ENCODE measurements at regions not wholly inside any gene's neighbourhood (a gene's known extent, or its start where the extent isn't known, plus 50 kb on each side); places are given as distances from the start of the nearest gene placed in this dataset.

GRCh38 chr2:145080426-145080825, 560.5 kb upstream of the ZEB2 start:
- TF ChIP-seq CTCF (conservative IDR thresholded peaks at IDR 0.05 in 1 of 2, IDR thresholded peaks at IDR 0.05 in 1 of 2; ENCODE audit: low read depth in 1 of 2, low read length in 2 of 2) (no peak), EZH2 (IDR thresholded peaks at IDR 0.05; ENCODE audit: low read length, missing control alignments) (no peak)

All from fibroblast of lung (primary cell).